A549 (cell line): ENCODE measurements at regions not wholly inside any gene's neighbourhood (a gene's known extent, or its start where the extent isn't known, plus 50 kb on each side); places are given as distances from the start of the nearest gene placed in this dataset.

Experiments used
- ATAC-seq, 2 experiments: fragments of 200-7000 bp in 1 of 2; fragments of >200 bp in 1 of 2; cut with Nextera tagmentation in 1 of 2; cut with Tn5 transposase in 1 of 2; 3 replicates each; pipeline versions ENCODE4 v1.8.0 to v1.9.1; 2018 to 2020; ENCODE audit warnings: mild to moderate bottlenecking in 1 of 2, moderate library complexity in 1 of 2
- CTCF ChIA-PET: fragments of 300-600 bp; sonication (Branson Sonifier 250); formaldehyde crosslinking; extraction: SDS; loops from one replicate; lab custom pipeline; 2021; ENCODE audit warnings: antibody characterized with exemption, inconsistent platforms; lab: Yijun Ruan, JAX
- POLR2A ChIA-PET: fragments of 350-600 bp; formaldehyde crosslinking; extraction: SDS; loops from one replicate; lab custom pipeline; 2021; ENCODE audit warnings: antibody characterized with exemption, inconsistent platforms; lab: Yijun Ruan, JAX
- DNase-seq, 2 experiments: peaks; one replicate each; pipeline versions ENCODE4 v3.0.0 to v3.0.0-alpha.2; 2011 to 2016; ENCODE audit warnings: low read depth in 1 of 2, low spot score in 1 of 2
- FAIRE-seq: peaks from 2 replicates; lab custom pipeline; 2011; peaks lifted over from hg19 to GRCh38; lab: Jason Lieb, UNC
- H3K27ac ChIP-seq, 2 experiments: fragments of >200 bp; sonication (Bioruptor Twin); formaldehyde crosslinking; 3 replicates each; pipeline ENCODE4 v1.5.1; 2016 to 2017
- H3K4me1 ChIP-seq: fragments of >200 bp; sonication (Bioruptor Twin); formaldehyde crosslinking; 3 replicates; pipeline ENCODE4 v1.6.1; 2016
- H3K4me2 ChIP-seq: fragments of >200 bp; sonication (Bioruptor Twin); formaldehyde crosslinking; 3 replicates; pipeline ENCODE4 v1.6.1; 2016
- H3K4me3 ChIP-seq: fragments of >200 bp; sonication (Bioruptor Twin); formaldehyde crosslinking; 3 replicates; pipeline ENCODE4 v1.5.1; 2016
- H3K9me3 ChIP-seq: fragments of >200 bp; sonication (Bioruptor Twin); formaldehyde crosslinking; 3 replicates; pipeline ENCODE4 v1.6.1; 2016
- CBX2 ChIP-seq: fragments of 200-600 bp; sonication (generic); IDR thresholded peaks from 2 replicates; pipeline ENCODE4 v1.6.1; 2016; ENCODE audit warnings: low read depth, mild to moderate bottlenecking, borderline replicate concordance
- CHD4 ChIP-seq: fragments of 200-600 bp; sonication (generic); IDR thresholded peaks from 2 replicates; pipeline ENCODE4 v1.6.1; 2016; ENCODE audit warnings: antibody characterized with exemption, mild to moderate bottlenecking, borderline replicate concordance
- FOSL2 ChIP-seq, 2 experiments: fragments of 450-650 bp in 1 of 2; fragments of >200 bp in 1 of 2; sonication (Bioruptor Twin) in 1 of 2; formaldehyde crosslinking; IDR thresholded peaks; 2 replicates each; pipeline versions ENCODE4 v1.5.0 to v1.6.1; 2016 to 2020; ENCODE audit warnings: mild to moderate bottlenecking in 1 of 2, moderate library complexity in 1 of 2
- GATA3 ChIP-seq: IDR thresholded peaks from 2 replicates; pipeline ENCODE4 v1.6.1; 2012; ENCODE audit warnings: borderline replicate concordance
- HOXB13 ChIP-seq: fragments of 250-450 bp; sonication (Bioruptor Pico); IDR thresholded peaks from 2 replicates; pipeline ENCODE4 v1.5.0; 2020; ENCODE audit warnings: low read depth, mild to moderate bottlenecking, moderate library complexity
- KDM1A ChIP-seq: fragments of 200-600 bp; sonication (generic); IDR thresholded peaks from 2 replicates; pipeline ENCODE4 v1.6.1; 2016; ENCODE audit warnings: low read depth, mild to moderate bottlenecking
- MYC ChIP-seq: IDR thresholded peaks from 2 replicates; pipeline ENCODE4 v1.6.1; 2012; ENCODE audit warnings: mild to moderate bottlenecking, inconsistent platforms, low read length, improper control_type of control experiment, borderline replicate concordance
- NFE2L2 ChIP-seq: fragments of 150-350 bp; conservative IDR thresholded peaks from 2 replicates; pipeline ENCODE4 v1.6.1; 2014; ENCODE audit warnings: low read length
- NR3C1 ChIP-seq: fragments of >200 bp; sonication (Bioruptor Twin); formaldehyde crosslinking; IDR thresholded peaks from 3 replicates; pipeline ENCODE4 v1.6.1; 2017
- POLR2A ChIP-seq: IDR thresholded peaks from 2 replicates; pipeline ENCODE4 v1.6.1; 2012; ENCODE audit warnings: mild to moderate bottlenecking, low read length
- POLR2AphosphoS2 ChIP-seq: conservative IDR thresholded peaks from 2 replicates; pipeline ENCODE4 v1.6.1; 2012; ENCODE audit warnings: low read length, improper control_type of control experiment, inconsistent platforms
- RFX5 ChIP-seq: fragments of 450-650 bp; IDR thresholded peaks from 2 replicates; pipeline ENCODE4 v1.7.1; 2014; ENCODE audit warnings: antibody characterized with exemption, mild to moderate bottlenecking, moderate library complexity
- SMC3 ChIP-seq: fragments of >200 bp; sonication (Bioruptor Twin); formaldehyde crosslinking; IDR thresholded peaks from 3 replicates; pipeline ENCODE4 v1.6.1; 2018; ENCODE audit warnings: inconsistent platforms
- ZSCAN20 ChIP-seq: fragments of 250-450 bp; sonication (Bioruptor Pico); IDR thresholded peaks from 2 replicates; pipeline ENCODE4 v1.8.0; 2022; ENCODE audit warnings: mild to moderate bottlenecking, moderate library complexity
- WGBS: methylation state at CpG from one replicate; pipeline ENCODE4 v1.1.6; 2017; ENCODE audit errors: missing lambda C conversion rate; 5-methylcytosine and 5-hydroxymethylcytosine counted together
- TF ChIP-seq, protein P1 (sequence below): fragments of >200 bp; sonication (Bioruptor Twin); formaldehyde crosslinking; IDR thresholded peaks from 3 replicates; pipeline ENCODE4 v1.5.1; 2016
- TF ChIP-seq, protein P2 (sequence below): IDR thresholded peaks from 2 replicates; pipeline ENCODE4 v1.6.1; 2012
- TF ChIP-seq, protein P3 (sequence below): fragments of 150-350 bp; IDR thresholded peaks from 2 replicates; pipeline ENCODE4 v1.6.1; 2014; ENCODE audit warnings: low read depth, mild to moderate bottlenecking, low read length

DNA sequence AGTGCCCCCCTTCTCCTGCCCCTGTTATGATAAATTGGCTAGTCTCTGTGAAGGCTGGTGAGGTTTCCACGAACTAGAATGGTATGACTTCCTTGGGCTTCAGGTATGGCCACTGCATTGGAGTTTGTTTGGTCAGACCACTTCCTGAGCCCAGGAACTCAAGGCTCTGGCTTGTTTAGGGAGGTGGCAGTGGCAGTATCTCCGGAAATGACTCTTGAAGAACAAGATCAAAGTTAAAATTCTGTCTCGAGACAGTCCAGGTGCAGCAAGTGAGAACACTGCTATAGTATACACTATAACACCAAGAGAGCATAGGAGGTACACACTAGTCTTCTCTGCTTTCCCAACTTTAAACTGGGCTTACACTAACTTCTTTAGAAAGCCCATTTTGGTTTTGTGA is 309.1 kb downstream of the KLF12 start:
- ChIA-PET POLR2A (no interaction called here), CTCF (no interaction called here)
- 83% methylated on average over 3 of the region's 3 CpGs for WGBS
- Histone ChIP-seq H3K4me2 (no peak overlapping the region), H3K4me3 (no peak overlapping the region), H3K9me3 (no peaks in the 10 kb centered on the region), H3K4me1 (no peaks in the 10 kb centered on the region), H3K27ac (no peak overlapping the region)
- no peak for ATAC-seq
- no peak for DNase-seq
- TF ChIP-seq, protein P1, sequence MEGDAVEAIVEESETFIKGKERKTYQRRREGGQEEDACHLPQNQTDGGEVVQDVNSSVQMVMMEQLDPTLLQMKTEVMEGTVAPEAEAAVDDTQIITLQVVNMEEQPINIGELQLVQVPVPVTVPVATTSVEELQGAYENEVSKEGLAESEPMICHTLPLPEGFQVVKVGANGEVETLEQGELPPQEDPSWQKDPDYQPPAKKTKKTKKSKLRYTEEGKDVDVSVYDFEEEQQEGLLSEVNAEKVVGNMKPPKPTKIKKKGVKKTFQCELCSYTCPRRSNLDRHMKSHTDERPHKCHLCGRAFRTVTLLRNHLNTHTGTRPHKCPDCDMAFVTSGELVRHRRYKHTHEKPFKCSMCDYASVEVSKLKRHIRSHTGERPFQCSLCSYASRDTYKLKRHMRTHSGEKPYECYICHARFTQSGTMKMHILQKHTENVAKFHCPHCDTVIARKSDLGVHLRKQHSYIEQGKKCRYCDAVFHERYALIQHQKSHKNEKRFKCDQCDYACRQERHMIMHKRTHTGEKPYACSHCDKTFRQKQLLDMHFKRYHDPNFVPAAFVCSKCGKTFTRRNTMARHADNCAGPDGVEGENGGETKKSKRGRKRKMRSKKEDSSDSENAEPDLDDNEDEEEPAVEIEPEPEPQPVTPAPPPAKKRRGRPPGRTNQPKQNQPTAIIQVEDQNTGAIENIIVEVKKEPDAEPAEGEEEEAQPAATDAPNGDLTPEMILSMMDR, result no peak
- TF ChIP-seq SMC3, result no peak
- no peak for TF ChIP-seq ZSCAN20 (CRISPR knock-in tag)
- no peak for TF ChIP-seq RFX5
- TF ChIP-seq FOSL2 (IDR thresholded peaks at IDR 0.05), result no peak
- TF ChIP-seq FOSL2 (CRISPR knock-in tag; IDR thresholded peaks at IDR 0.05), result no peak
- TF ChIP-seq NFE2L2, result no peak
- TF ChIP-seq, protein P2, sequence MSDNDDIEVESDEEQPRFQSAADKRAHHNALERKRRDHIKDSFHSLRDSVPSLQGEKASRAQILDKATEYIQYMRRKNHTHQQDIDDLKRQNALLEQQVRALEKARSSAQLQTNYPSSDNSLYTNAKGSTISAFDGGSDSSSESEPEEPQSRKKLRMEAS, result no peak
- TF ChIP-seq, protein P3, sequence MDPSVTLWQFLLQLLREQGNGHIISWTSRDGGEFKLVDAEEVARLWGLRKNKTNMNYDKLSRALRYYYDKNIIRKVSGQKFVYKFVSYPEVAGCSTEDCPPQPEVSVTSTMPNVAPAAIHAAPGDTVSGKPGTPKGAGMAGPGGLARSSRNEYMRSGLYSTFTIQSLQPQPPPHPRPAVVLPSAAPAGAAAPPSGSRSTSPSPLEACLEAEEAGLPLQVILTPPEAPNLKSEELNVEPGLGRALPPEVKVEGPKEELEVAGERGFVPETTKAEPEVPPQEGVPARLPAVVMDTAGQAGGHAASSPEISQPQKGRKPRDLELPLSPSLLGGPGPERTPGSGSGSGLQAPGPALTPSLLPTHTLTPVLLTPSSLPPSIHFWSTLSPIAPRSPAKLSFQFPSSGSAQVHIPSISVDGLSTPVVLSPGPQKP, result no peak
- no peak for TF ChIP-seq GATA3
- no peak for TF ChIP-seq CBX2
- TF ChIP-seq POLR2AphosphoS2, result no peak
- no peak for TF ChIP-seq MYC
- no peak for TF ChIP-seq CHD4
- no peak for FAIRE-seq

DNA sequence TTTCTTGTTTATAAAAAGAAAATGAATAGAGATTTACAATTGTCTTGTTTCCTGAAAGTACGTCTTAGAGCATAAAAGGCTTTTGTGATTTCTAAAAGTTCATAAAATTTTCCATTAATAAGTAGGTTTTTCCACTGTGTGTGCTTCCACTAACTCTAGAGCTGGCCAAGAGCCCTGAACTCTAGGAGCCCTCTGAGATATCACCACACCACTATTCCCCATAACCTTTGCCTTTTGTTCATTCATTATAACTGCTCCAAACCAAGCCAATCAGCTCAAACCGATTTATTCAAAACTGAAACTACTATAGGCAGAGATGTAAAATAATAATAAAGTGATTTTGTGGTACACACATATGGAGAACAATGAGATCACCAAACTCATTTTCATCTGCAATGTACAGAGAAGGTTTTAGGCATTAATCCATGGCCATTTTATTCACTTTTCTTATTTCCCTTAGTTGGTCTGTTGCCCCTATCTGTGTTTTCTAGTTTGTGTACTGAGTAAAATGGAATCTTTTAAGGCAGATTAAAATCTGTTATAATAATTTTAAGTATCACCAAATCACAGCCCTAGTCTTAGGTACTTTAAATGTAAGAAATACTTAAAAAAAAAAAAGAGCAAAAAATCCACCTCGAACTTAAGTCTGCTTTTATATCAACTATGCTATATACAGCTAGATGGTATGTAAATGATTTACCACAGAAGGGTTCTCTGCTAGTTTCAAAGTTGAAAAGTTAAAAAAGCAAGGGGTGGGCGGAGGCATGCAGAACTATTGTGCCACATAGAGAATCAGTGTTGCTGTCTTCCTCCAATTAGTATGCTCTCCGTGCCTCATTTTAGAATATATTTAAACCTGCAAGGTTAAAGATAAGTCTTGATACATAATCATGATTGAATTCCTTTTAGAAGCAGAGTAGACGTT is 311.3 kb downstream of the KLF12 start:
- no peak for FAIRE-seq
- POLR2A ChIA-PET, result no interaction called here

GRCh38 chr13:73820688-73821087 is 313.5 kb downstream of the KLF12 start:
- TF ChIP-seq HOXB13 (CRISPR knock-in tag) (no peak), POLR2A (no peak)
- ATAC-seq (no peak), DNase-seq (no peak), FAIRE-seq (no peak)
- 63% methylated on average over 2 of the region's 2 CpGs for WGBS
- no peak overlapping the region for H3K4me3 ChIP-seq
- no peaks in the 10 kb centered on the region for H3K9me3 ChIP-seq
- H3K4me1 ChIP-seq, result no peaks in the 10 kb centered on the region
- ChIA-PET POLR2A (no interaction called here), CTCF (no interaction called here)
- H3K27ac ChIP-seq, result no peak overlapping the region
- H3K4me2 ChIP-seq, result no peak overlapping the region

More for the DNA sequence above, 311.3 kb downstream of the KLF12 start:
- no peak for ATAC-seq
- H3K9me3 ChIP-seq, result no peaks in the 10 kb centered on the region
- WGBS, result 87% methylated on average over 6 of the region's 6 CpGs
- no peaks in the 10 kb centered on the region for H3K4me1 ChIP-seq
- H3K4me2 ChIP-seq, result no peak overlapping the region
- no peak overlapping the region for H3K4me3 ChIP-seq
- TF ChIP-seq NR3C1 (no peak), KDM1A (no peak)
- TF ChIP-seq, protein P3, result no peak
- CTCF ChIA-PET, result interaction anchor here (0.7 to 1.6 kb wide), 2 partner anchors 464 to 833 kb away, joined by 3 to 4 read pairs; no protein-coding TSS in a partner anchor
- DNase-seq, result no peak
- no peak overlapping the region for H3K27ac ChIP-seq
